GF-D8 (cell line): ENCODE measurements at regions not wholly inside any gene's neighbourhood (a gene's known extent, or its start where the extent isn't known, plus 50 kb on each side); places are given as distances from the start of the nearest gene placed in this dataset.
"Not testable (repeated sequence)": the region's sequence is repeated elsewhere in the genome, so short reads cannot be mapped to it uniquely, and the experiment has no call there.

Experiments used
- DNase-seq: peaks from one replicate; lab custom pipeline; 2025; lab: John Stamatoyannopoulos, UW

GRCh38 chr18:79579807-79580497 is 99.7 kb upstream of the CTDP1 start:
- DNase-seq = no peak

- DNase-seq = no peak
These were observed 99.0 kb upstream of the CTDP1 start for GRCh38 chr18:79580498-79581171.

GRCh38 chr18:79581406-79581805 is 98.2 kb upstream of the CTDP1 start:
- DNase-seq = no peak

GRCh38 chr18:79581911-79582310 is 97.7 kb upstream of the CTDP1 start:
- DNase-seq = no peak

GRCh38 chr18:79582978-79583377 is 96.6 kb upstream of the CTDP1 start:
- no peak for DNase-seq

- DNase-seq = no peak
These were observed 96.2 kb upstream of the CTDP1 start for GRCh38 chr18:79583426-79583825.

GRCh38 chr18:79583984-79584401 is 95.6 kb upstream of the CTDP1 start:
- no peak for DNase-seq

- no peak for DNase-seq
These were observed 94.9 kb upstream of the CTDP1 start for GRCh38 chr18:79584491-79585394.

GRCh38 chr18:79585395-79586370 is 93.9 kb upstream of the CTDP1 start:
- DNase-seq = no peak

GRCh38 chr18:79586436-79587225 is 93.0 kb upstream of the CTDP1 start:
- no peak for DNase-seq

GRCh38 chr18:79587226-79587741 is 92.3 kb upstream of the CTDP1 start:
- no peak for DNase-seq

GRCh38 chr18:79587779-79588635 is 91.6 kb upstream of the CTDP1 start:
- DNase-seq = no peak

- DNase-seq = no peak
These were observed 90.7 kb upstream of the CTDP1 start for GRCh38 chr18:79588636-79589481.

- no peak for DNase-seq
These were observed 90.0 kb upstream of the CTDP1 start for GRCh38 chr18:79589601-79590091.

- DNase-seq = no peak
These were observed 89.2 kb upstream of the CTDP1 start for GRCh38 chr18:79590191-79591031.

- DNase-seq = no peak
These were observed 88.6 kb upstream of the CTDP1 start for GRCh38 chr18:79591032-79591308.

GRCh38 chr18:79592684-79593083 is 86.9 kb upstream of the CTDP1 start:
- not testable (repeated sequence) for DNase-seq
